ENCODE measurements at regions not wholly inside any gene's neighbourhood (a gene's known extent, or its start where the extent isn't known, plus 50 kb on each side); places are given as distances from the start of the nearest gene placed in this dataset.

GRCh38 chr21:32216293-32216692 is 62.6 kb downstream of the MIS18A start:
- DNase-seq: no peak

GRCh38 chr21:32215306-32215685 is 63.6 kb downstream of the MIS18A start:
- no peak for DNase-seq

GRCh38 chr21:32214654-32215305 is 64.1 kb downstream of the MIS18A start:
- DNase-seq: no peak

GRCh38 chr21:32212116-32212515 is 66.7 kb downstream of the MIS18A start:
- DNase-seq: no peak

- no peak for DNase-seq
Measured at GRCh38 chr21:32211306-32211705, 67.5 kb downstream of the MIS18A start.

- DNase-seq: no peak
Measured at GRCh38 chr21:32209580-32209979, 69.3 kb downstream of the MIS18A start.

GRCh38 chr21:32207406-32207716 is 71.5 kb downstream of the MIS18A start:
- no peak for DNase-seq

- DNase-seq: no peak
Measured at GRCh38 chr21:32206631-32207405, 72.0 kb downstream of the MIS18A start.

GRCh38 chr21:32203877-32204480 is 74.9 kb downstream of the MIS18A start:
- no peak for DNase-seq

GRCh38 chr21:32200029-32200428 is 78.8 kb downstream of the MIS18A start:
- no peak for DNase-seq

- no peak for DNase-seq
Measured at GRCh38 chr21:32198384-32198783, 80.5 kb downstream of the MIS18A start.

- no peak for DNase-seq
Measured at GRCh38 chr21:32197896-32198295, 81.0 kb downstream of the MIS18A start.

GRCh38 chr21:32196001-32196400 is 82.8 kb downstream of the MIS18A start:
- no peak for DNase-seq

GRCh38 chr21:32193098-32193465 is 85.8 kb downstream of the MIS18A start:
- DNase-seq: no peak

GRCh38 chr21:32192291-32193097 is 86.4 kb downstream of the MIS18A start:
- DNase-seq: no peak

- no peak for DNase-seq
Measured at GRCh38 chr21:32190493-32191144, 88.2 kb downstream of the MIS18A start.

- DNase-seq: no peak
Measured at GRCh38 chr21:32189688-32190483, 89.0 kb downstream of the MIS18A start.

GRCh38 chr21:32186804-32187203 is 92.0 kb downstream of the MIS18A start:
- no peak for DNase-seq

- DNase-seq: no peak
Measured at GRCh38 chr21:32185726-32186125, 93.1 kb downstream of the MIS18A start.

- no peak for DNase-seq
Measured at GRCh38 chr21:32185103-32185502, 93.7 kb downstream of the MIS18A start.

GRCh38 chr21:32184485-32184884 is 94.4 kb downstream of the MIS18A start:
- DNase-seq: no peak

GRCh38 chr21:32184065-32184464 is 94.8 kb downstream of the MIS18A start:
- DNase-seq: no peak

All from stimulated activated CD4-positive, alpha-beta T cell treated with anti-CD3 and anti-CD28 coated beads, Interleukin-2, amount 100 ng/mL, for 24 hours (primary cell).